KMS-11 (cell line): ENCODE measurements at regions not wholly inside any gene's neighbourhood (a gene's known extent, or its start where the extent isn't known, plus 50 kb on each side); places are given as distances from the start of the nearest gene placed in this dataset.

Experiments
- H2AFZ ChIP-seq: fragments of 200-600 bp; sonication (generic); 2 replicates; pipeline ENCODE4 v1.6.1; 2016; ENCODE audit warnings: antibody characterized with exemption, mixed run types, low read depth
- H3K27ac ChIP-seq: fragments of 200-600 bp; sonication (generic); 2 replicates; pipeline ENCODE4 v1.6.1; 2016; ENCODE audit warnings: mild to moderate bottlenecking, mixed run types
- H3K27me3 ChIP-seq: fragments of 200-600 bp; sonication (generic); 2 replicates; pipeline ENCODE4 v1.6.1; 2017; ENCODE audit warnings: mild to moderate bottlenecking, low read depth, mixed run types, moderate library complexity; ENCODE audit not compliant: insufficient read depth
- H3K36me3 ChIP-seq: fragments of 200-600 bp; sonication (generic); 2 replicates; pipeline ENCODE4 v1.6.1; 2017; ENCODE audit warnings: mild to moderate bottlenecking, mixed run types; ENCODE audit not compliant: insufficient read depth
- H3K4me1 ChIP-seq: fragments of 200-600 bp; sonication (generic); 2 replicates; pipeline ENCODE4 v1.6.1; 2016; ENCODE audit warnings: mild to moderate bottlenecking, low read depth, mixed run types; ENCODE audit not compliant: poor library complexity, severe bottlenecking
- H3K4me2 ChIP-seq: fragments of 200-600 bp; sonication (generic); 2 replicates; pipeline ENCODE4 v1.7.0; 2016; ENCODE audit warnings: mild to moderate bottlenecking, mixed run types
- H3K4me3 ChIP-seq: fragments of 200-600 bp; sonication (generic); IDR thresholded peaks from 2 replicates; pipeline ENCODE4 v1.6.1; 2017; ENCODE audit warnings: low read depth, low read length, mixed read lengths; ENCODE audit not compliant: insufficient read depth
- H3K79me2 ChIP-seq: fragments of 200-600 bp; sonication (generic); 2 replicates; pipeline ENCODE4 v1.6.1; 2016; ENCODE audit warnings: low read depth, mixed run types; ENCODE audit not compliant: insufficient read depth
- H3K9ac ChIP-seq: fragments of 200-600 bp; sonication (generic); 2 replicates; pipeline ENCODE4 v1.6.1; 2016; ENCODE audit warnings: mild to moderate bottlenecking, mixed run types
- H4K20me1 ChIP-seq: fragments of 200-600 bp; sonication (generic); 2 replicates; pipeline ENCODE4 v1.6.1; 2016; ENCODE audit warnings: mild to moderate bottlenecking, mixed run types; ENCODE audit not compliant: insufficient read depth
- CTCF ChIP-seq: fragments of 200-600 bp; sonication (generic); conservative IDR thresholded peaks from 2 replicates; pipeline ENCODE4 v1.6.1; 2017; ENCODE audit warnings: low read depth, mild to moderate bottlenecking, antibody characterized with exemption, low read length, moderate library complexity, mixed read lengths

DNA sequence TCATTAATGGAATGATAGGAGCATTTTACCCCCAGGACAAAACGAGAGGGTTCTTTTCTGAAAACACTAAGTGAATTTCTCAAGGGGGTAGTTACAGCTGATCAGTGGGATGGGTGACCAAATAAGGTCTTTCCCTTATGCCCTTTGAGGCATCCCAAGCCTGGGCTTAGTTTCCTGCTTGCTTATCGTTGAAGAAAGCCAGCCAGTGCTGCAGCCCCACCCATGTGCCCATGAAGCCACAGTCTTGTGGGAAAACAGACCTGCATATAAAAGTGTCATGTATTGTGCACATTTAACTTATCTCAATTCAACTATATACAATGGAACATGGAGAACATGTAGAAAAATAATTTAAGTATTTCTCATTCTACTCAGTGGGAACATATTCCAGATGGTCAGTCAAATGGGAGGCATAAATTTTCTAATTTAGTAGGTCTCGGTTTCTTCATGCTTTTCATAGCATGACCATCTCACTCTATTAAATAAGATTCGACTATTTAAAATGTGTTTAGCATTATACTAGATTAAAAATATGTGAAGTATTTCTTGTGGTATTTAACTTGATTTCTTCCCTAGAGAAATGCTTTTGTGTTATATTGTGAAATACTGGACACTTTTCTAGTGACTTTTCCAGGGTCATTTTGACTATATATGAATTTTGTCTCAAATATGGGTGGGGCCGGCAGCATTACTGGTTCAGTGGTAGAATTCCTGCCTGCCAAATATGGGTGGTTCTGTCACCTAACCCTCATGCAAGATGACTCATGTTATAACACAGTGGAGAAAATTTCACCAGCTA is 189.7 kb upstream of the SGCD start:
- Histone ChIP-seq H3K4me2 (no peak overlapping the region), H3K36me3 (no peaks in the 10 kb centered on the region), H3K27me3 (no peaks in the 10 kb centered on the region), H4K20me1 (no peaks in the 10 kb centered on the region), H2AFZ (no peak overlapping the region), H3K27ac (no peak overlapping the region), H3K4me1 (no peaks in the 10 kb centered on the region), H3K79me2 (no peaks in the 10 kb centered on the region), H3K4me3 (no peak overlapping the region), H3K9ac (no peak overlapping the region)
- TF ChIP-seq CTCF, result no peak

DNA sequence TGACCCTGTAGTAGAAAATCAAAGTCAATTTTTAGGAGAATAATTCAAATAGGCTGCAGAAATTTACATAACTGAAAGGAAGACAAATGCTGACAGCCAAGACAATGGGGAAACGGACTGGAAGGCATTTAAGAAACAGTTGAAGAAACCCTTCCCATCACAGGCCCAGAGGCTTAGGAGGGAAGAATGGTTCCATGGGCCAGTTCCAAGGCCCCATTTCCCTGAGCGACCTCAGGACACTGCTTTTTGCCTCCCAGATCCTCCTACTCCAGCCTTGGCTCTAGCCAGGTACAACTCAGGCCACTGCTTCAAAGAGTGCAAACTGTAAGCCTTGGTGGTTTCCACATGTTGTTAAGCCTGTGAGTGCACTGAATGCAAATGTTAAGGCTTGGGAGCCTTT is 184.1 kb upstream of the SGCD start:
- H4K20me1 ChIP-seq, result no peaks in the 10 kb centered on the region
- no peak overlapping the region for H2AFZ ChIP-seq
- no peak for TF ChIP-seq CTCF
- no peak overlapping the region for H3K9ac ChIP-seq
- no peaks in the 10 kb centered on the region for H3K27me3 ChIP-seq
- no peaks in the 10 kb centered on the region for H3K79me2 ChIP-seq
- H3K36me3 ChIP-seq, result no peaks in the 10 kb centered on the region
- H3K4me3 ChIP-seq, result no peak overlapping the region
- no peaks in the 10 kb centered on the region for H3K4me1 ChIP-seq
- no peak overlapping the region for H3K27ac ChIP-seq
- H3K4me2 ChIP-seq, result no peak overlapping the region

DNA sequence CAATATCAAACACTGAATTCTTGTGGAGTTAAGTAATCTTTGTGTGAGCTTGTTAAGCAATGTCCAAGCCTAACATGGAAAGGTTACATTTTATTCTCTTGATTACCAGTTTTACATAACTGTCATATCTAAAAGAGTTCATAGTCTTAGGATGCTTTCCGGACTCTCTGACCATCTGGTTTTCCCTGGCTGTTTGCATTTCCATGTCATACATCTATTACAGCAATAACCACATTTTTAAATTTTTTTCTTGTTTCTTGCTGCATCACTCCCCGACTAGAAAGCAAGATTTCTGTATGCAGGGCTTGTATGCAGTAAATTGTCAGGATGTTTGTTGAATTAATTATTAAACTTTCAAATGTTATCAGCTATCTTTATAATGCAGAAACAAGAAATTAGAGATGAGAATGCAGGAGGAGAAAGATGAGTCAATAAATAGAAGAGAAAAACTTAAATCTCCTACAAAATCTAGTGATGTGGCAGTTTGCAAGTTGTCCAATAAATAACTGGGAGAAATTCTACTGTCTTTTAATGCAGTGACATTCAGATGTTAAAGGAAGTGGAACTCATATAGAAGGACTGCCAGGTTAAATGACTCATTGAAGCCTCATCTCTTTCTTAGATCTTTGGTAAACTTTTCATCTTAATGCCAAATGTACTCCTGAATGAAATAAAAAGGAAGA is 179.6 kb upstream of the SGCD start:
- Histone ChIP-seq H3K9ac (no peak overlapping the region), H2AFZ (no peak overlapping the region), H3K36me3 (no peaks in the 10 kb centered on the region), H3K4me2 (no peak overlapping the region), H3K27ac (no peak overlapping the region), H4K20me1 (no peaks in the 10 kb centered on the region), H3K79me2 (no peaks in the 10 kb centered on the region), H3K27me3 (no peaks in the 10 kb centered on the region), H3K4me1 (no peaks in the 10 kb centered on the region), H3K4me3 (no peak overlapping the region)
- no peak for TF ChIP-seq CTCF

GRCh38 chr5:156147944-156148285 is 179.0 kb upstream of the SGCD start:
- Histone ChIP-seq H3K79me2 (no peaks in the 10 kb centered on the region), H3K4me3 (no peak overlapping the region)
- no peak for TF ChIP-seq CTCF

More at GRCh38 chr5:156147944-156148285, 179.0 kb upstream of the SGCD start:
- Histone ChIP-seq H3K27ac (no peak overlapping the region), H3K4me1 (no peaks in the 10 kb centered on the region), H2AFZ (no peak overlapping the region), H3K9ac (no peak overlapping the region), H3K36me3 (no peaks in the 10 kb centered on the region), H3K4me2 (no peak overlapping the region), H4K20me1 (no peaks in the 10 kb centered on the region), H3K27me3 (no peaks in the 10 kb centered on the region)
